ENCODE measurements at regions not wholly inside any gene's neighbourhood (a gene's known extent, or its start where the extent isn't known, plus 50 kb on each side); places are given as distances from the start of the nearest gene placed in this dataset.

GRCh38 chr11:80328774-80329173, 887.9 kb upstream of the TENM4 start:
- H3K27me3 Mint-ChIP-seq, result no peaks in the 10 kb centered on the region
- H3K4me3 Mint-ChIP-seq, result no peak overlapping the region
- peaks cover 0 to 2% (median 0%) of the 10 kb centered on the region in 3 donors for H3K9me3 Mint-ChIP-seq
- H3K36me3 Mint-ChIP-seq, result no peaks in the 10 kb centered on the region
- no peaks in the 10 kb centered on the region for H3K4me1 Mint-ChIP-seq
- no peak overlapping the region for H3K27ac Mint-ChIP-seq

GRCh38 chr11:80327956-80328614, 887.3 kb upstream of the TENM4 start:
- H3K9me3 Mint-ChIP-seq, result peaks cover 0 to 2% (median 0%) of the 10 kb centered on the region in 3 donors

GRCh38 chr11:80321786-80322185, 881.0 kb upstream of the TENM4 start:
- no peaks in the 10 kb centered on the region for H3K36me3 Mint-ChIP-seq
- no peaks in the 10 kb centered on the region for H3K4me1 Mint-ChIP-seq
- H3K27me3 Mint-ChIP-seq, result no peaks in the 10 kb centered on the region
- no peak overlapping the region for H3K27ac Mint-ChIP-seq
- peaks cover 0 to 4% (median 0%) of the 10 kb centered on the region in 3 donors for H3K9me3 Mint-ChIP-seq
- H3K4me3 Mint-ChIP-seq, result no peak overlapping the region

More at GRCh38 chr11:80327956-80328614, 887.3 kb upstream of the TENM4 start:
- no peaks in the 10 kb centered on the region for H3K27me3 Mint-ChIP-seq
- no peaks in the 10 kb centered on the region for H3K4me1 Mint-ChIP-seq
- no peak overlapping the region for H3K4me3 Mint-ChIP-seq
- H3K27ac Mint-ChIP-seq, result no peak overlapping the region
- no peaks in the 10 kb centered on the region for H3K36me3 Mint-ChIP-seq

- Mint-ChIP-seq H3K27me3 (no peaks in the 10 kb centered on the region), H3K4me1 (no peaks in the 10 kb centered on the region), H3K27ac (no peak overlapping the region), H3K9me3 (peaks cover 0 to 4% (median 0%) of the 10 kb centered on the region in 3 donors), H3K4me3 (no peak overlapping the region), H3K36me3 (no peaks in the 10 kb centered on the region)
These were observed 879.9 kb upstream of the TENM4 start for GRCh38 chr11:80320765-80321164.

- no peaks in the 10 kb centered on the region for H3K4me1 Mint-ChIP-seq
- peaks cover 0 to 4% (median 0%) of the 10 kb centered on the region in 3 donors for H3K9me3 Mint-ChIP-seq
- no peak overlapping the region for H3K4me3 Mint-ChIP-seq
- no peak overlapping the region for H3K27ac Mint-ChIP-seq
- no peaks in the 10 kb centered on the region for H3K36me3 Mint-ChIP-seq
- no peaks in the 10 kb centered on the region for H3K27me3 Mint-ChIP-seq
These were observed 879.4 kb upstream of the TENM4 start for GRCh38 chr11:80320226-80320625.

GRCh38 chr11:80317612-80318011, 876.8 kb upstream of the TENM4 start:
- Mint-ChIP-seq H3K4me1 (no peaks in the 10 kb centered on the region), H3K4me3 (no peak overlapping the region), H3K27me3 (no peaks in the 10 kb centered on the region), H3K27ac (no peak overlapping the region), H3K9me3 (peaks cover 0 to 4% (median 0%) of the 10 kb centered on the region in 3 donors), H3K36me3 (no peaks in the 10 kb centered on the region)

- no peaks in the 10 kb centered on the region for H3K36me3 Mint-ChIP-seq
- H3K4me1 Mint-ChIP-seq, result no peaks in the 10 kb centered on the region
- peaks cover 0 to 4% (median 0%) of the 10 kb centered on the region in 3 donors for H3K9me3 Mint-ChIP-seq
- H3K27me3 Mint-ChIP-seq, result no peaks in the 10 kb centered on the region
- H3K4me3 Mint-ChIP-seq, result no peak overlapping the region
- H3K27ac Mint-ChIP-seq, result no peak overlapping the region
These were observed 874.4 kb upstream of the TENM4 start for GRCh38 chr11:80315200-80315599.

- no peaks in the 10 kb centered on the region for H3K36me3 Mint-ChIP-seq
- no peak overlapping the region for H3K27ac Mint-ChIP-seq
- H3K27me3 Mint-ChIP-seq, result no peaks in the 10 kb centered on the region
- no peaks in the 10 kb centered on the region for H3K4me1 Mint-ChIP-seq
- peaks cover 2 to 11% (median 4%) of the 10 kb centered on the region in 3 donors for H3K9me3 Mint-ChIP-seq
- H3K4me3 Mint-ChIP-seq, result no peak overlapping the region
These were observed 868.5 kb upstream of the TENM4 start for GRCh38 chr11:80309301-80309700.

- H3K36me3 Mint-ChIP-seq, result no peaks in the 10 kb centered on the region
- no peak overlapping the region for H3K4me3 Mint-ChIP-seq
- peaks cover 6 to 11% (median 6%) of the 10 kb centered on the region in 3 donors for H3K9me3 Mint-ChIP-seq
- H3K27me3 Mint-ChIP-seq, result no peaks in the 10 kb centered on the region
- H3K4me1 Mint-ChIP-seq, result no peaks in the 10 kb centered on the region
- H3K27ac Mint-ChIP-seq, result no peak overlapping the region
These were observed 866.8 kb upstream of the TENM4 start for GRCh38 chr11:80307676-80308075.

- Mint-ChIP-seq H3K36me3 (no peaks in the 10 kb centered on the region), H3K4me1 (no peaks in the 10 kb centered on the region), H3K27ac (no peak overlapping the region), H3K9me3 (peaks cover 4 to 6% (median 5%) of the 10 kb centered on the region in 3 donors), H3K4me3 (no peak overlapping the region), H3K27me3 (no peaks in the 10 kb centered on the region)
These were observed 857.2 kb upstream of the TENM4 start for GRCh38 chr11:80297858-80298632.

- H3K4me1 Mint-ChIP-seq, result no peaks in the 10 kb centered on the region
- no peaks in the 10 kb centered on the region for H3K36me3 Mint-ChIP-seq
- no peaks in the 10 kb centered on the region for H3K27me3 Mint-ChIP-seq
- peaks cover 0 to 7% (median 5%) of the 10 kb centered on the region in 3 donors for H3K9me3 Mint-ChIP-seq
- no peak overlapping the region for H3K4me3 Mint-ChIP-seq
- no peak overlapping the region for H3K27ac Mint-ChIP-seq
These were observed 852.5 kb upstream of the TENM4 start for GRCh38 chr11:80293293-80293692.

- Mint-ChIP-seq H3K9me3 (peaks cover 0 to 10% (median 4%) of the 10 kb centered on the region in 3 donors), H3K27me3 (no peaks in the 10 kb centered on the region), H3K36me3 (no peaks in the 10 kb centered on the region), H3K4me1 (no peaks in the 10 kb centered on the region), H3K27ac (no peak overlapping the region), H3K4me3 (no peak overlapping the region)
These were observed 844.3 kb upstream of the TENM4 start for GRCh38 chr11:80284946-80285785.

- Mint-ChIP-seq H3K27me3 (no peaks in the 10 kb centered on the region), H3K4me3 (no peak overlapping the region), H3K36me3 (no peaks in the 10 kb centered on the region)
These were observed 841.8 kb upstream of the TENM4 start for GRCh38 chr11:80282643-80283042.

GRCh38 chr11:80281194-80281593, 840.4 kb upstream of the TENM4 start:
- Mint-ChIP-seq H3K36me3 (no peaks in the 10 kb centered on the region), H3K9me3 (peaks cover 0 to 8% (median 4%) of the 10 kb centered on the region in 3 donors), H3K4me3 (no peak overlapping the region), H3K4me1 (no peaks in the 10 kb centered on the region), H3K27me3 (no peaks in the 10 kb centered on the region), H3K27ac (no peak overlapping the region)

More at GRCh38 chr11:80282643-80283042, 841.8 kb upstream of the TENM4 start:
- Mint-ChIP-seq H3K4me1 (no peaks in the 10 kb centered on the region), H3K9me3 (peaks cover 0 to 7% (median 4%) of the 10 kb centered on the region in 3 donors), H3K27ac (no peak overlapping the region)

- Mint-ChIP-seq H3K27me3 (no peaks in the 10 kb centered on the region), H3K36me3 (no peaks in the 10 kb centered on the region), H3K4me1 (no peaks in the 10 kb centered on the region), H3K4me3 (no peak overlapping the region), H3K9me3 (peaks cover 0 to 8% (median 4%) of the 10 kb centered on the region in 3 donors), H3K27ac (no peak overlapping the region)
These were observed 839.9 kb upstream of the TENM4 start for GRCh38 chr11:80280737-80281136.

All from IgD-negative memory B cell (primary cell).